ENCODE measurements at regions not wholly inside any gene's neighbourhood (a gene's known extent, or its start where the extent isn't known, plus 50 kb on each side); places are given as distances from the start of the nearest gene placed in this dataset.
"Not testable (repeated sequence)": the region's sequence is repeated elsewhere in the genome, so short reads cannot be mapped to it uniquely, and the experiment has no call there.

DNA sequence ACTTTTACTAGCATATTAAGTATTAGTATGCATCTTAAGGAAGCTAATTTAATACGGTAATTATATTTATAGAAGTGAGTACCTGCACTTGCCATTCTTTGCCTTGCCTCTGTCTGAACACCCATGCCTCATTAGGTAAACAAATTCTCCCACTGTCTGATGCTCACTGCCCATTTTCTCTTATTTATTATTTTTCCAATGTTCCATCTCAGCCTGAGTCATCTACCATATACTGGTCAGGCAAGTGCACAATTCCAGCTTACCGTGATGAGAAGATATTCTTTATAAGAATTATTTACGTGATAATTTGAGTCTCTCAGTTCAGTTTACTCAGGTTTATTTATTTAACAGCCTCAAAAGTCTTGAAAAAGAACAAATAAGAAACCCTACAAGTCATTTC, 619.2 kb upstream of the EYS start:
- DNase-seq: no peak

DNA sequence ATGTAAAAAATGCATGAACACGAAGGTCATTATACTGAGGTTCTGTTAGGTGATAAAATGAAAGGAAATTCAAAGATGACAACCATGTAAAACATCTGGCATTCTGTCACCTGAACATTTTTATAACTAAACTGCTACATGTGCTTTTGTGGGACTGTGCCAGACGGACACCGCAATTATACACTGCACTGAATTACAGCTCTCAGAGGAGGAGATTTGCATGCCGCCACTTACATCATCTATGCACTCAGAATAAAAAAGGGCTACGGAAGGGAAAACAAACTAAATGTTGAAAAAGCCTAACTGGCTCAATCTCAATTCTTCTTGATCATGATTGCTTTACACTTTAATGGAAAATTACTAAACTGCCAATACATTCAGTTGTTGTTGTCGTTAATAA, 614.0 kb upstream of the EYS start:
- peak; percentile 42 for DNase-seq

DNA sequence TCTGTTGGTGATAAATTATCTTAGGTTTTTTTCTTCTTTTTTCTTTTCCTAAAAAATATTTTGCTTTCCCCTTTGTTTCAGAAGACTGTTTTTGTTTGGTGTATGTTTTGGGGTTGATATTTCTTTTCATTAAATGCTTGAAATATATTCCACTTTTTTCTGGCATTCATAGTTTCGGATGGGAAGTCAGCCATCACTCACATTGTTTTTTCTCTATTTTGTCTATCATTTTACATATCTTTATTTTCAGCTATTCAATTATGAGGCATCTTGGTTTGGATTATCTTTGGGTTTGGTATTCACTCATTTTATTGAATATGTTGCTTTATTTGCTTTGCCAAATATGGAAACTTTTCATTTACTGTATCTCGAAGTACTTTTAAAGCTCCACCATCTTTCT, 600.5 kb upstream of the EYS start:
- DNase-seq: no peak

DNA sequence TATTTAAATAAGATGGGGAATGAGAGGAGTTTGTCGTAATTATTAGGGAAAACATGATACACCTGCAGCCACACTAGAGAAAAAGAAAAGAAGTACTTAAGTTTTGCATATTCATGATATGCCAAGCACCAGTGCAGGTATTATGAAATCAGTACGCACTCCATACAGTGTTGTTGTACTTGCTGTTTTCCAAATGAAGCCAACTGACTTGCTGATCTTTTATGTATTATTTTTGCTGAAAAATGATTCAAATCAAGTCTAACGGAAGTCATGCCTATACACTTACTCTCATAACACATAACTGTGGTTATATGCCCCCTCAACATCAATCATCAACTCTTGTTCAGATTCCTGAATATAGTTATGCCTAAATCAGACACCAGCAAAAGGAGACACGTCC, 584.9 kb upstream of the EYS start:
- DNase-seq: no peak

DNA sequence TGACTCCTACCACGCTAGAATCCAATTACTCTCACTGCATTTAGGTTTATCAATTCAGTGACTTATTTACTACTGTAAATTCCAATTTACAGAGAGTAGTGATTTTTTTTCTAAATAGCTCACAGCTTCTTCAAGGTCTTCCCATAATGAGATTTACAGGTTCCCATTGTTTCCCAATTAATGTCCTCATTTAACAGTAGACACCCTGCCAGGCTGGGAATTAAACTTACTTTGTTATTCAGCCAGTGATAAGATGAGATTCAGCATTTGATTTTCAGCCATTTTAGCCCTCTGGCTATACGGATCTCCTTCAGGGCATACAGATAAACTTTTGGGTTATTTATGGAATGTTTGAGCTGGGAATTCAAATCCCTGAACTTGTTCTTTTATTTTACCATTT, 582.9 kb upstream of the EYS start:
- no peak for DNase-seq

DNA sequence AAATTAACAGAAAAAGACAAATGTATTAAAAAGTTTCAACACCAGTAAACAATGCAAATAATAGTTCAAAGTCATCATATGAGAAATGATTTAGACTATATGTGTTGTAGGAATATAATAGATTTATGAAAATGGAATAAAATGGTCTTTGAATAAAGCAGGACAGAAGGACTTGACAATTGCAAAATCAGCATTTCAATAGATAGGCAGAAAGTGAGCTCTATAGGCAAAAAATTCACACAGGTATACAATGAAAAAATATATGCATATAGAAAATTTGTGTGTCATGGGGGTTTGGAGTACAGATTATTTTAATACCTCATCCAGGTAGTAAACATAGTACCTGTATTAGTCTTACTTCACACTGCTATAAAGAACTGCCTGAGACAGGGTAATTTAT, 571.1 kb upstream of the EYS start:
- no peak for DNase-seq

DNA sequence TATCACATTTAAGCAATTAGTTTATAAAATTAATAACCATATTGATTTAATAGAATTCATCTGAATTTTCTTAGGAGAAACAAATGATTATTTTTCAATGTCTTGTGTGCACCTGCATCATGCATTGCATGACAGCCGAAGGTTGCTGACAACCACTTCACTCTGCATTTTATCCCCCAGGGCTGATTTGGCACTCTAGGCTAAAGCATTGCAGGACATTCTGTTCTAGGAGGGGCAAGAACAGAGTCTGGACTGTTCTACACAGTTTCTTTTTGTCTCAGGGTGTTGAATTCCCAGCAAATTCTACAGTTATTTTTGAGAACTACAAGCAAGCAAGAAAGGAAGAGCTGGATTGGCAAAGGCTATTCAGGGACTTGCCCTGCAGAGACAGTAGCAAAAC, 570.4 kb upstream of the EYS start:
- DNase-seq: no peak

DNA sequence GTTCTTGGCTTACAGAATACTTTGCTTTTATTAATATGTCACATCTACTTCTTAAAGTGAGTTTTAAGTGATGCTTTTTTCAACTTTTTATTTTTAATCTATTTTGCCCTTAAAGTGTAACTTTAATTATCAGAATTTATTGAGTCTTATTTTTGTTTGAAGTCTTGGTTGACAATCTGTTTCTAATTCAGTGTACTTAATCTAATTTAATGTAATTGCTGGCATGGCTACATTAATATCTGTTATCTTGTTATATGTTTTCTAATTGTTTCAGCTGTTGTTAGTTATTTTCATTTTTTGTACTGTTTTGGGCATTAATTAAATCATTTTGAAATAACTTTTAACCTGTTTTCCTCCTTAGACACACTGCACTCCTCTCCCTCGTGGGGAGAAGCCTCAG, 558.7 kb upstream of the EYS start:
- no peak for DNase-seq

DNA sequence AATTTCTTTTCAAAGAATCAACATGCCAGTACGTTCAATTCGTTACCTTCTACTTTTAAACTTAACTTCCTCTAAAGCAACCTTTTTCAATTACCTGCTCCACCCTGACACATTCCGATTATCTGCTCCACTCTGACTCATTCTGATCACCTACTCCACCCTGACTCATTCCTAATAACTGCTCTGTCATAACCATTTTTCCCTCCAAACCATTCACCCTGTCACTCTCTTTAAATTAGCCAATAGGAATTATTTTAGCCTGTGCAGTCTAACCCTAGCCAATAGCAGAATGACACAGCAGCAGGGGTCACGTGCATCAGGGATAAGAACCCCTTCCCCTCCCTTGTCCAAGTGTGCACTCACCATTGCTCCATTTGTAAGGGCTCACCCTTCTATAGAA, 557.4 kb upstream of the EYS start:
- DNase-seq: no peak

DNA sequence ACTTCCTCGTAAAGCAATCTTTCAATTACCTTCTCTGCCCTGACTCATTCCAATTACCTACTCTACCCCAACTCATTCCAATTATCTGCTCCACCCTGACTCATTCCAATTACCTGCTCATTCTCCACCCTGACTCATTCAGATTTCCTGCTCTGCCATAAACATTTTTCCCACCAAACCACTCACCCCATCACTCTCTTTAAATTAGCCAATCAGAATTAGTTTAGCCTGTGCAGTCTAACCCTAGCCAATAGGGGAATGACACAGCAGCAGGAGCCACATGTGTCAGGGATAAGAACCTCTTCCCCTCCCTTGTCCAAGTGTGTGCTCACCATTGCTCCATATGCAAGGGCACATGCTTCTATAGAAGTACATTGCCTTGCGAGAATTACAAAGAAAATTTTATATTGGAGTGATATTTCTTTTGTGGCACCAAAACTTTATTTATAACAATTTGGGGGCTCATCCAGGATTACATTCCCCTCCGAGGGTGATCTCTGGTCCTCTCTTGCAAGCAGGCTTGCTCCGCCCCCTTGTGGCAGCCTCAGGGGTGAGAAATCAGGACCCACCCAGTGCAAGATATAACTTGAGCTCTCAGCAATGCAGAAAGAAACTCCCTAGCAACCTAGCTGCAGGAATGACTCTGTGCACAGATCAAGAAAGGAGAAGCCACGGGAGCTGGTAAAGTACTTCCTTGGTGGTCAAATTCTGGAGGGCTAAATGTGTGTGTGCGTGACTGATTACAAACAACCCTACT, 551.9 kb upstream of the EYS start:
- not testable (repeated sequence) for DNase-seq

DNA sequence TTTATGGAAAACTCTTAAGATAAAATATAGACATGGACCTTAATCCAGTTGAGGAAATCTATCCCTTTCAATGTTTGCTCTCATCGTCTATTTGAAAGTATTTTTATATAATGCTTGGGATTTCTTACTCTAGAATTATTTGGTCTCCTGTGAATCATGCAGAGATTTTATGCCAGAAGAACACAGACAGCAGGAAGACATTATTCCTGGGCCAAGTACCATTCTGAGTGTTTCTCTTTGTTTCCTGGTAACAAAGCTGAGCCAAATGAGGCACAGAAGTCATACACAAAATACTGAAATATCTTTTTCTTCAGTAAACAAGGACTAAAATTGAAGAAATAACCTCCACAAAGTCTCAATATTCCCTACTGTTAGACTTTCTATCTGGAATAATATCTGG, 538.2 kb upstream of the EYS start:
- DNase-seq: no peak

DNA sequence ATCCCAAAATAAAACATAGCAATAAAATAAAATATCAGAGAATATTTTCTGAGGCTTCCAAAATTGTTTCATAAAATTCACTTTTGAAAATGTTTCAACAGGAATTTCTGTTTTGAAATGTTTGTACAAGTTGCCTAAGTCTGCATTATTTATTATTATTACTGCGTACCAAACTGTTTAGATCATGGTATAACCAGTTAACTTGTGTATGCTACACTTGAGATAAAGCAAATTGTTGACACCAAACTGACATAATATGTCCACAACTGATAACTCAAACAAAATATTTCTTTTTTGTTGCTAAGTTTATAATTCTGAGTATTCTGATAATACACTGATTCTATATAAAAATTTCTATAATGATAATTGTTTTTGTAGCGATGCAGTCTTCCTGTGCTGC, 531.8 kb upstream of the EYS start:
- no peak for DNase-seq

DNA sequence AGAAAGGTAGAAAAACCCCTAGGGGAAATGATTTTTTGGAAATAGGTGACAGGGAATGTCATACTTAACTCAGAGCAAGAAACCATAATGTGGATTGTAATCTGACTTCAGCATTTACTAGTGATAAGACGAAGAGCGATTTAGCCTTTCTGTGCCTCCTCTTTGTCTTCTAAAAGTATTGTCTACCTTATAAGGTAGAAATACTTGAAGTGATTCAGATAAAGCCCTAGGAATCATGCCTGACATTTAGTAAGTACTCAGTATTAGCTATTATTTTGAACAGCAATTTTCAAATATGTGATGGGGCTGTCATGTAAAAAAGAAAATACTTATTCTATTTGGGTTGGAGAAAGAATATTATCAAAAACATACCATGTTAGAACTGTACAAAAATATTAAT, 525.9 kb upstream of the EYS start:
- DNase-seq: no peak

DNA sequence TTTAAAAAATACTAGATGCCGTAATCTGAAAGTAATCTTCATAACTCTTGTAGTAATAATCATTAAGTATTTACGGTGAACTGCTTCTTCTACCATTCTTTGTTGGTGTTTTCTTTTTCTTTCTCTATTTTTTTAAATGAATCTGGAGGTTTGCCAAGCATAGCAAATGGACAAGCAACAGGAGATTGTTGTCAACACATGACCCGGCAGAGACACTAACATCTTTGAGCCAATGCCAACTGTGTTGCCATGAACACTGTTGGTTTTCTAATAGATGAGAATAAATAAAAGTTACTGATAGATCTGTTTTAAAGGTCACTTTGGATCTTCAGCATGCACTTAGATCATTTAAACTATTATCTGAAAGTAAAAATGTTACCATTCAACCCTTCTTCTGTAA, 523.6 kb upstream of the EYS start:
- no peak for DNase-seq

DNA sequence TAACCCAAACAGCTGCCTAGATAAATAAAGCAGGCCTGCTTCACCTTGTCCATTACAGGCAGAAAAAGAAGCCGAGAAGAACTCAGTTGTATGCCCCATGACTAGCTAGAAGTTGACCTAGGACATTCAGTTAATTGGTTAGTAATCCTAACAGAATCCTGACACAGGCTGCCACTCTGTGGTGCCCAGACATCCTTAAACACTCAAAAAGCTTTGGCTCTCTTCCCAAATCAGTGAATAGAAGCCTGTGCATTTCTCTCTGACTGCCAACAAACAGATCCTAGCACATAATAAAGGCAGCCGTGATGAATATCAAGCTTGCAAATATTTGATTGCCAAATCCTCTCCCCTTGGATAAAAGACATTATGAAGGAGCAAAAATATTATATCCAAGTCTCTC, 519.1 kb upstream of the EYS start:
- DNase-seq: peak; percentile 78

DNA sequence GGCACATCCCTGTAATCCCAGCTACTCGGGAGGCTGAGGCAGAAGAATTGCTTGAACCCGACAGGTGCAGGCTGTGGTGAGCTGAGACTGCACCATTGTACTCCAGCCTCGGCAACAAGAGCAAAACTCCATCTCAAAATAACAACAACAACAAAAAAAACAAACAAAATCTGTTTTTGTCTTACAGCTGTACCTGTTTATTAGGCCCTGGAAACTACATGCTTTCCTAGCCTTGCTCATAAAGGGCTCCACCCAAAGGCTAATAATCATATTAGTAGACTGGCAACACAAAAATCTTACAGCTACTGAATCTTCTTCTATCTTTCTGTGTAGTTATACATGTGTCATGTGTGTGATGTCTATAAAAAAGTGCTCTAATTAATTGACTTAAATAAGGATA, 503.9 kb upstream of the EYS start:
- DNase-seq: no peak

DNA sequence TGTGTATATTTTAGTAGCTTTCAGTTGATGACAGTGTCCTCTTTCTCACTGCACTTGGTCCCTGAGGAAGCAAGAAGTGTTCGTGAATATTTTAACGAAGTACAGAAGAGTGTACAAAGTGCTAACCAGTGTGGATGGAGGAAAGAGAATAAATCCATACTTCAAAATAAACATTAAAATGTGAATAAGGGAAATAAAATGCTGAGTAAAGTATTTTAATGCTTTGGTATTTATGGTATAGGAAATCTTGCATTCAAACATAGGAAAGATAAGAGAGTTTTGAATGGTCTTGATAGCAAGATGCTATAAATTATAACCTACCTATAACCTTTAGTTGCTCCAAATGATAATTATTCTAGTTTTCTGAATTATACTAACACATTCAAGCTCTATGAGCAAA, 493.4 kb upstream of the EYS start:
- DNase-seq: no peak

DNA sequence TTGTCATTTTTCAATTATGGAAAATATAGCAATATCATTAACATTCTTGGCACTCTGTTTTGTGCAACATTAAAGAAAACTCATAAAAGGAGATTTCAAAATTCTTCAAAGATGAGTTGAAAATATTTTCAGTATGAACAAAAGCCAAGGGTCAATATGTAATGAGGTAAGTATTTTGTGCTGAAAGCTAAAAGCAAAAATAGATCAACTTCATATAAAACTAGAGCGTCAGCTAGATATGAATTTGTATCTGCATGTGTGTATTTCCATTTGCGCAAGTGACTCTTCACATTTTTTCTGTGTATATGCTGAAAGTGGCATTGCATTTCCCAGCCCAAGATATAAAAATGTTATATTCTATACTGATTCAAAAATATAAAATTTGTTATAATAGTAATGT, 492.1 kb upstream of the EYS start:
- DNase-seq: no peak

DNA sequence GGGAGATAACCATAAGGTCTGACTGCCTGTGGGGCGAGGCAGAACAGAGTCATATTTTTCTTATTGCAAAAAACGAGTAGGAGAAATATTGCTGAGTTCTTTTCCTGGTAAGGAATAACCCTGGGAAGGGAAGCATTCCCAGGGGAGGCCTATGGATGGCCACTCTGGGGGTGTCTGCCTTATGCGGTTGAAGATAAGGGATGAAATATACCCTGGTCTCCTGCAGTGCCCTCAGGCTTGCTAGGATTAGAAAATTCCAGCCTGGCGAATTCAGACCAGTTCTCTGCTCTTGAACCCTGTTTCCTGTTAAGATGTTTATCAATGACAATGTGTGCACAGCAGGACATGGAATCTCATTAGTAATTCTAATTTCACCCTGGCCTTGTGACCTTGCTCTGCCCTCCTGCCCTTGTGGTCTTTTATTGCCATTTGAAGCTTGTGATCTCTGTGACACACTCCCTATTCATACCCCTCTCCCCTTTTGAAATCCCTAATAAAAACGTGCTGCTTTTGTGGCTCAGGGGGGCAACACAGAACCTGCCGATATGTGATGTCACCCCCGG, 491.1 kb upstream of the EYS start:
- DNase-seq: no peak

DNA sequence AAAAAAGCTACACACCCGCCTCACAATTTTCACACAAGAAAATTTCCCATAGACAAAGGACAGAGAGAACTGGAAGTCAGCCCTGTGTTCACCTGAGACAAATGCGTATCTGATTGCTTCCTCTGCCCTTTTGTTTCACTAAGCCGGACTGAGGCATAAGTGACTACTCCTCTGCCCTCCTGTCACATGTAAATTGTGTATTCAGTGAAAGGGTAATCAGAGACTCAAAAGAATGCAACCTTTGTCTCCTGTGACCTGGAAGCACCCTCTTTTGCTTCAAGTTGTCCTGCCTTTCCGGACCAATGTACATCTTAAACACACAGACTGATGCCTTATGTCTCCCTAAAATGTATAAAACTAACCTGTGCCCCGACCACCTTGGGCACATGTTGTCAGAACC, 483.8 kb upstream of the EYS start:
- DNase-seq: peak; percentile 2

DNA sequence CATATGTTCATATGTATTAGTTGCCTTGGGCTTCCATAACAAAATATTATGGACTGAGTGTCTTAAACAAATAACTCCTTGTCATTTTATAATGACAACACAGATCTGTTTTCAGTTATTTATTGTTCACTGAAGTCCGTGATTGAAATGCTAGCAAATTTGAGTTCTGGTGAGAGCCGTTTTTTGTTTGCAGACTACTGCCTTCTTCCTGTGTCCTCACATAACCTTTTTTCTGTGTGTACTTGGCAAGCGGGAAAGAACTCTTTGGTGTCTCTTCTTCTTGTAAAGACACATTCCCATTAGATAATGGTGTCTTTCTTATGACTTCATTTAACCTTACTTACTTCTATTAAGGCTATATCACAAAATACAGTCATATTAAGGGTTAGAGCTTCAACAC, 482.9 kb upstream of the EYS start:
- DNase-seq: peak; percentile 14

DNA sequence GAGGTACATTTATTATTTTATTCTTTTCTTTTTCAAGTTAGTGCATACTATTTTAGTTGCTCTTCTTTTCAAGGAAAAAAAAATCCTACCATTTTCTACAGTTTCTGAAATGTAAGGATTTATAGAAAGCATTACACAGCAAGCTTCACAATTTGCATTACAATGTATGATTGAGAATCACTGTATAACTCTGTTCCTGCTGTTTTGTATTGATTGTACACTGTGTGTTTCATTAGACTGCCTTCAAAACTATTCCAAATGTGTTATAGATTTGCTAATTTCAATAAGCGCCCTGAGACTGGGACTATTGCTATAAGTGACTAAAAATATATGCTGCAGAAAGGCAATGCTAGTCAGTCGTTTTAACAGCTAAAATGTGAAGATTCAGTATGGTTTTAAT, 479.7 kb upstream of the EYS start:
- DNase-seq: no peak

DNA sequence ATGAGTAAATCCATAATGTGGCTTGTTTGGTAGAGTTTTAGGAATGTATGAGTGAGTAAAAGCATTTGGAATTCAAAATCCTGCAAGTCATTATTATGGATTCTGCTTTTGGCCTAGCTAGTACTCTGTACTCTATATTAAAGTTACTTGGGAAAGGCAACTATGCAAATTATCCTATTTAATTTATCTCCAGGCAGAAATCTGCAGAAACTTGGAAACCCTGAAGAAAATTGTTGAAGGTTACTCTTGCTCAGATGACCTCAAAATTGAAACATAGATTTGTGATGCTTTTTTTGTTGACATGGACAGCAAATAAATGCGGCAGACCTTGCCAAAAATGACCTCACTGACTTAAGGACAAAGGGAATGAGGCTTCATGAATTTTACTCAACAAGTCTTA, 477.1 kb upstream of the EYS start:
- DNase-seq: no peak

DNA sequence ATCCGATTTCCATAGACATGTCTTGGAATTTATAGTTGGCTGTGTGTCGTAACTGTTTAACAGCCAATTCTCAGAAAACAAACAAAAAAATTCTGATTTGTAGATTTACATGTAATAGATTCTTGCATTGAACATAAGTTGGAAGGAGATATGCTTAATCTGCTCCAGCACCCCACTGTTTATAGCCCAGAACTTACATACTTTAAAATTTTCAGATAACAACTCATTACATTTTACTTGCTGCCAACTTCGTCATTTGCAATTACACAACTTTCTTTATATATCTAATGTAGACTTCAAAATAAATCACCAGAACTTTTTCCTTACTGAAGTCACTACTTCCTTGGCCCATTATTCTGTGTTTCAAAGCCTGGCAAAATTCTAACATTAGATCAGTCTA, 472.3 kb upstream of the EYS start:
- no peak for DNase-seq

DNA sequence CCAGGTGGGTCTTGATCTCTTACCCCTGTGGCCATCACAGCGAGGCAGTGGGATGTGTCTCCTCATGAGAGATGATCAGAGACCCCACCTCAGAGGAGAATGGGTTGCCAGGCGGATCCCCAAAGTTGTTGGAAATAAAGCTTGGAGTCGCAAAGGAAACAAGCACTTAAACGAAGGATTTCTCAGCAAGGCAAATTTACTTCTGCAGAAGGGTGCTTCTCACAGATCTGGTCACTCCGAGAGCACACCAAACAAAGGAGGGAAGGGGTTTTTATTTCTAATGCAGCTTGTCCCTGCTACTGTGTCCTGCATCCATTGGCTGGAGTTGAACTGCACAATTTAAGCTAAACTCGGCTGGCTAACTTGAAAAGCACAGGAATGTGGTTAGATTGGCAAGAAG, 466.6 kb upstream of the EYS start:
- DNase-seq: no peak
